ENCODE measurements at regions not wholly inside any gene's neighbourhood (a gene's known extent, or its start where the extent isn't known, plus 50 kb on each side); places are given as distances from the start of the nearest gene placed in this dataset.

- Mint-ChIP-seq H3K9me3 (no peaks in the 10 kb centered on the region), H3K27ac (no peak overlapping the region), H3K36me3 (ENCODE audit: low read depth) (no peaks in the 10 kb centered on the region), H3K4me1 (no peaks in the 10 kb centered on the region), H3K27me3 (ENCODE audit: low read depth, poor library complexity) (no peaks in the 10 kb centered on the region), H3K4me3 (no peak overlapping the region)
- TF ChIP-seq CTCF (IDR thresholded peaks at IDR 0.05): no peak
- no peak for DNase-seq
These were observed 73.9 kb upstream of the TNFSF4 start for GRCh38 chr1:173280899-173281660.

DNA sequence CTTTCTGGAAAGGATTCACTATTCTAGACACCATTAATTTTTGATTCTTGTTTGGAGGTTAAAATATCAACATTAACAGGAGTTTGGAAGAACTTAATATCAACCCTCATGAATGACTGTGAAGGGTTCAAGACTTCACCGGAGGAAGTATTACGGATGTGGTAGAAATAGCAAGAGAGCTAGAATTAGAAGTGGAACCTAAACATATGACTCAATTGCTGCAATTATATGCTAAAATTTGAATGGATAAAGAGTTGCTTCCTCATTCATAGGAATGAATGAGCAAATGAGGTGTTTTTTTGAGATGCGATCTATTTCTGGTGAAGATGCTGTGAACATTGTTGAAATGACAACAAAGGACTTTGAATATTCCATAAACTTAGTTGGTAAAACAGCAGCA lies 77.9 kb upstream of the TNFSF4 start:
- H3K4me3 Mint-ChIP-seq: no peak overlapping the region
- H3K9me3 Mint-ChIP-seq: no peaks in the 10 kb centered on the region
- no peaks in the 10 kb centered on the region for H3K4me1 Mint-ChIP-seq
- TF ChIP-seq CTCF (IDR thresholded peaks at IDR 0.05): no peak
- no peak overlapping the region for H3K27ac Mint-ChIP-seq
- DNase-seq: no peak
- H3K27me3 Mint-ChIP-seq (ENCODE audit: low read depth, poor library complexity): peaks cover 5% of the 10 kb centered on the region
- no peaks in the 10 kb centered on the region for H3K36me3 Mint-ChIP-seq (ENCODE audit: low read depth)

DNA sequence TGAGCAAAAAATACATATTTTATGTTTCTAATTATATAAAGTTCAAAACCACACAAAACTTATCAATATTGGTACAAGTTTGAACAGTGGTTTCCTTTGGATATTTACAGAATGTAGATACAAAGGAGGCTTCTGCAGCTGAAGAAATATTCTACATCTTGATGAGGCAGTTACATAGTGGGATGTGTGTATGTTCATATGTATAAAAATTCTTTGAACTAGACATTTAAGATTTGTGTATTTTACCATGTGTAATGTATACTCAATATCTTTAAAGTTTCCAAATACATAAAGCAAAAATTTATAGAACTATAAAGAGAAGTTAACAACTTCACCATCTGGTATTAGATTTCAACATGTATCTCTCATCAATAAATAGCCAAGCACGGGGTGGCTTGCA lies 80.7 kb upstream of the TNFSF4 start:
- no peak overlapping the region for H3K4me3 Mint-ChIP-seq

DNA sequence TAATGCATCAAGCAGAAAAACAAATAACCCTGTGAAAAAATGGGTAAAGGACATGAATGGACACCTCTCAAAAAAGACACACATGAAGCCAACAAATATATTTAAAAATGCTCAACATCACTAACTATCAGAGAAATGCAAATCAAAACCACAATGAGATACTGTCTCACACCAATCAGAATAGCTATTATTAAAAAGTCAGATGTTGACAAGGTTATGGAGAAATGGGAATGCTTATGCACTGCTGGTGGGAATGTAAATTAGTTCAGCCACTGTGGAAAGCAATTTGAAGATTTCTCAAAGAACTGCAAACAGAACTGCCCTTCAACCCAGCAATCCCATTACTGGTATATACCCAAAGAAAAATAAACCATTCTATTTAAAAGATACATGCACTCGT lies 86.6 kb upstream of the TNFSF4 start:
- DNase-seq: no peak
- H3K4me3 Mint-ChIP-seq: no peak overlapping the region

More for the DNA sequence above, 80.7 kb upstream of the TNFSF4 start:
- DNase-seq: no peak
- Mint-ChIP-seq H3K4me1 (no peaks in the 10 kb centered on the region), H3K27me3 (ENCODE audit: low read depth, poor library complexity) (peaks cover 5% of the 10 kb centered on the region), H3K9me3 (no peaks in the 10 kb centered on the region), H3K36me3 (ENCODE audit: low read depth) (no peaks in the 10 kb centered on the region), H3K27ac (no peak overlapping the region)
- no peak for TF ChIP-seq CTCF (IDR thresholded peaks at IDR 0.05)

GRCh38 chr1:173294843-173295242 lies 87.7 kb upstream of the TNFSF4 start:
- peaks cover 3% of the 10 kb centered on the region for H3K27me3 Mint-ChIP-seq (ENCODE audit: low read depth, poor library complexity)
- no peak overlapping the region for H3K4me3 Mint-ChIP-seq
- H3K4me1 Mint-ChIP-seq: peaks cover 15% of the 10 kb centered on the region
- no peaks in the 10 kb centered on the region for H3K9me3 Mint-ChIP-seq
- H3K36me3 Mint-ChIP-seq (ENCODE audit: low read depth): no peaks in the 10 kb centered on the region
- no peak for DNase-seq
- TF ChIP-seq CTCF (IDR thresholded peaks at IDR 0.05): no peak
- no peak overlapping the region for H3K27ac Mint-ChIP-seq

More for the DNA sequence above, 86.6 kb upstream of the TNFSF4 start:
- Mint-ChIP-seq H3K27ac (no peak overlapping the region), H3K4me1 (peaks cover 15% of the 10 kb centered on the region), H3K9me3 (no peaks in the 10 kb centered on the region), H3K36me3 (ENCODE audit: low read depth) (no peaks in the 10 kb centered on the region), H3K27me3 (ENCODE audit: low read depth, poor library complexity) (peaks cover 8% of the 10 kb centered on the region)
- no peak for TF ChIP-seq CTCF (IDR thresholded peaks at IDR 0.05)

DNA sequence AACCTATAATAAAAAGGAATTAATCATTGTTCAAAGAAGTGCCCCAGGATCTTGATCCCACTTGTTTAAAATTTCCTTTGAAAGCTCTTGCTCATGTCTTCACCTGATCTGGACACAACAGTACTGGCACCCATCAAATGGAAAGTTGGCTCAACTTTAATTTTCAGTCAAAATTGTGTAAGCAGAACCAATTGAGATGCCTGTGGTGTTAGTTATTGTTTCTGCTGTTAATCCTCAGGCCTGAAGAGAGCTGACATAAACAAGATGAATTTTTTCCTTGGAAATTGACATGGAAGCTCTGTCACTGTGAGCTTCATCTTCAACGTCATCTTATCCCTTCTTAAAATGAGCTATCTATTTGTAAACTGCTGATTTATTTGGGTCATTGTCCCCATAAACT lies 88.3 kb upstream of the TNFSF4 start:
- H3K9me3 Mint-ChIP-seq: no peaks in the 10 kb centered on the region
- TF ChIP-seq CTCF (IDR thresholded peaks at IDR 0.05): no peak
- no peaks in the 10 kb centered on the region for H3K36me3 Mint-ChIP-seq (ENCODE audit: low read depth)
- DNase-seq: no peak
- H3K4me1 Mint-ChIP-seq: peaks cover 15% of the 10 kb centered on the region
- no peak overlapping the region for H3K4me3 Mint-ChIP-seq
- no peak overlapping the region for H3K27ac Mint-ChIP-seq
- peaks cover 3% of the 10 kb centered on the region for H3K27me3 Mint-ChIP-seq (ENCODE audit: low read depth, poor library complexity)

All from nephron progenitor cell (in vitro differentiated cells).